Stimulated activated naive B cell treated with anti-CD40 and anti-IgM and Interleukin-4, amounts not matched to agents 10 μg/mL and 1 μg/mL and 100 μg/mL, for 72 hours (primary cell): ENCODE measurements at regions not wholly inside any gene's neighbourhood (a gene's known extent, or its start where the extent isn't known, plus 50 kb on each side); places are given as distances from the start of the nearest gene placed in this dataset.

Experiments
- ATAC-seq, 2 donors: fragments of 150-1000 bp; cut with Tn5 transposase; replicated peaks; 2 replicates each; pipeline ENCODE4 v1.10.0; 2021; ENCODE audit warnings: moderate library complexity in 1 of 2
- DNase-seq: peaks from one replicate; pipeline ENCODE4 v3.0.0; 2021
- H3K27ac Mint-ChIP-seq: one replicate; pipeline ENCODE4 v1.8.0; 2022; ENCODE audit warnings: mild to moderate bottlenecking, mixed read lengths
- H3K27me3 Mint-ChIP-seq, 2 donors: one replicate each; pipeline ENCODE4 v1.8.0; 2022; ENCODE audit warnings: mixed read lengths in 2 of 2
- H3K36me3 Mint-ChIP-seq, 2 donors: one replicate each; pipeline ENCODE4 v1.8.0; 2022; ENCODE audit warnings: mixed read lengths in 2 of 2, mild to moderate bottlenecking in 1 of 2
- H3K4me1 Mint-ChIP-seq, 2 donors: one replicate each; pipeline ENCODE4 v1.8.0; 2022; ENCODE audit warnings: mixed read lengths in 2 of 2, mild to moderate bottlenecking in 1 of 2
- H3K4me3 Mint-ChIP-seq, 2 donors: one replicate each; pipeline ENCODE4 v1.8.0; 2022; ENCODE audit warnings: mild to moderate bottlenecking in 2 of 2, mixed read lengths in 2 of 2, moderate library complexity in 1 of 2
- H3K9me3 Mint-ChIP-seq, 2 donors: one replicate each; pipeline ENCODE4 v1.8.0; 2022; ENCODE audit warnings: mixed read lengths in 2 of 2, mild to moderate bottlenecking in 1 of 2

DNA sequence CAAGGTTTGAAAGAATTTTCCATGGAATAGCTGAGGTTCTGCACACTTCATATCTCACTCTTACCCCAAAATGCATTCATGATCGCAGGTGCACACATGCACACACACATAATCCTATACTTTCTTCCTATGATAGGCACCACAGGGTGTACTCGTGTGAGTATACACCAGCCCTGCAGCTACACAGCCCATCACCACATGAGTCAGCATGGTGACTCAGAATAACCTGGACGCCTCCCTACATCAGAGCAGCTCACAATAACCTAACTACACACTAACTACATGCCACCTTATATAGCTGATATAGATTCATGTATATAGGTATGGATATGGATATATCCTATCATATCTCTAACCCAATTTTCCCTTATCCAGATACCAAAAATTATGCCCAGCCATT, 850.2 kb upstream of the TMEM132C start:
- DNase-seq = no peak
- ATAC-seq = no peak
- no peak overlapping the region for H3K4me3 Mint-ChIP-seq
- no peaks in the 10 kb centered on the region for H3K36me3 Mint-ChIP-seq
- H3K4me1 Mint-ChIP-seq = no peaks in the 10 kb centered on the region
- no peaks in the 10 kb centered on the region for H3K27me3 Mint-ChIP-seq
- peaks cover 12 to 13% of the 10 kb centered on the region in 2 donors for H3K9me3 Mint-ChIP-seq
- no peak overlapping the region for H3K27ac Mint-ChIP-seq

DNA sequence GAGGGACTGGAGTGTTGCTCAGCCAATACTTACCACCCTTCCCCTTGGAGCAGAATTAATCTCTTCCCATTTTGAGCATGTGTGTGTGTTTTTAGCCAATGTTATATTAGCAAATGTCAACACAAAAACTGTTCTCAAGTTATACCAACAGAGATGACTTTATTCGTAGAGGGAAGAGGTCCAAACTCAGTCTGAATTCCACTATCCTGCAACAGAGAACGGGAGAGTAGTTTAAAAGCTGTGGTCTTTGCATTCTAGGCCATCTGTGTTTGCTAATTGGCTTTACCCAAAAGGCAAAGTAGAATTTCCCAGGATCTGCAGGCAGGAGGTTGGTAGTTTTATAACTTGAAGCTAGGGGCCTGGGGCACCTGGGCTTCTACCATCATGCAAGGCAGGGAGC, 847.9 kb upstream of the TMEM132C start:
- no peaks in the 10 kb centered on the region for H3K36me3 Mint-ChIP-seq
- no peak overlapping the region for H3K27ac Mint-ChIP-seq
- ATAC-seq (no peak), DNase-seq (no peak)
- H3K4me1 Mint-ChIP-seq = no peaks in the 10 kb centered on the region
- H3K4me3 Mint-ChIP-seq = no peak overlapping the region
- H3K27me3 Mint-ChIP-seq = no peaks in the 10 kb centered on the region
- peaks cover 12 to 13% of the 10 kb centered on the region in 2 donors for H3K9me3 Mint-ChIP-seq

DNA sequence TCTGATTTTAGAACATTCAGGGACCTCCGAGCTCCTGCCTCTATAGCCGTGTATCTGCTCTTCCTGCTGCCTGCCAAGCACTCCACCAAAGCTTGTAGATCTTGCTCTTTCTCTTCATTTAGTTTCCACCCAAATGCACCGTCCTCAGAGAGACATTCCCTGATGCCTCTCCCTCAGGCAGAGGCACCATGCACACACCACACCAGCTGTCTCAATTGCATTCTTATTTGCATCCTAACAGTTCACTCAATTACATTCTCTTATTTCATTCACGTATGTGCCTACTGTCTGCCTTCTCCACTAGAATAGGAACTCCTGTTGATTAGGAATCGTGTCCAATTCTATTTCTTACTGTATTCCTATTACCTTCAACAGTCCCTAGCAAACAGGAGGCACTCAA, 845.4 kb upstream of the TMEM132C start:
- H3K27me3 Mint-ChIP-seq = no peaks in the 10 kb centered on the region
- ATAC-seq (no peak), DNase-seq (no peak)
- H3K27ac Mint-ChIP-seq = no peak overlapping the region
- H3K9me3 Mint-ChIP-seq = peaks cover 7 to 13% of the 10 kb centered on the region in 2 donors
- no peaks in the 10 kb centered on the region for H3K36me3 Mint-ChIP-seq
- H3K4me1 Mint-ChIP-seq = no peaks in the 10 kb centered on the region
- no peak overlapping the region for H3K4me3 Mint-ChIP-seq

DNA sequence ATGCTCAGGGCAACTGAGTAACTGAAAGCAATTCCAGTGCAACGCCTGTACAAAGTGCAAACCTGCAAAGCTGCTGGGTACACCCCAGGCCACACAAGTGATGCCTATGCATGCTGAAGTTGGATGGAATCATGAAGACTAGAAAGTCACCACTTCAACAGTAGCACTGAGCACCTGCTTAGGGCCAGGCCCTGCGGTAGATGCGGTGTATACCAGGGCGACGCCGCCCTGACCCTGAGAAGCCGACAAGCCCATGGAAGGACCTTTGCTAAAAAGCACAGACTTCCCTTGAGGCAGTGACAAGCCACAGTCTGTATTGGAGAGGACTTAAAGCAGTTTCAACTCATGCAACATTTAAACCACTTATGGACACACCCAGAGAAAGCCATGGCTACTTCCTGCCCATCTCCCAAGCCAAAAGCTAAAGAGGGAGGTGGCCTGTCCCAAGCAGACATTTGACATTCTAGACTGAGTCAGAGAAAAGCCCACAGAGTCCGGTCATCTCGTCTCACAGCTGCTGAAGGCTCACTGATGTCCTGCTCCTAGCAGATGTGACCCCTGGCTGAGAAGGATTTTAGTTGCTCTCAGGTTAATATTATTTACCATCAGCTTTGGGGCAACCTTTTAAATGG, 843.9 kb upstream of the TMEM132C start:
- H3K9me3 Mint-ChIP-seq = peaks cover 2 to 5% of the 10 kb centered on the region in 2 donors
- no peaks in the 10 kb centered on the region for H3K4me1 Mint-ChIP-seq
- no peaks in the 10 kb centered on the region for H3K36me3 Mint-ChIP-seq
- no peak for DNase-seq
- no peaks in the 10 kb centered on the region for H3K27me3 Mint-ChIP-seq
- no peak overlapping the region for H3K4me3 Mint-ChIP-seq
- no peak for ATAC-seq
- no peak overlapping the region for H3K27ac Mint-ChIP-seq

DNA sequence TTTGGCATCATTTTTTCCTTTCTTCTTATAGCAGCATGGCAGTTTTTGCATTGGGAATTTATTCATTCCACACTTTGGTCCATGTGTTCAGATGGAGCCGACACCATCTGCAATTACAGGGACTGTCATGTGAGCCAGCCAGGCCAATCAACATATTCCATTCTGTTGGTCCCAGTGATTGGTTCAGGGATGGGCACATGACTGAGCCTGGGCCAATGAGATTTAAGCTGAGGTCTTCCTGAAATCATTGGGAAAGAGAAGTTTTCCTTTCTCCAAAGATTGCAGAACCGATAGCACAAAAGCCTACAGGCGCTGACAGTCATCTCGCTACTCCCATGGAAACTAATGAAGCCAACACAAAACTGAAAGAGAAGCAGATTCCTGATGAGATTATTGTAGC, 841.5 kb upstream of the TMEM132C start:
- H3K36me3 Mint-ChIP-seq = no peaks in the 10 kb centered on the region
- ATAC-seq (no peak), DNase-seq (no peak)
- no peak overlapping the region for H3K4me3 Mint-ChIP-seq
- no peak overlapping the region for H3K27ac Mint-ChIP-seq
- no peaks in the 10 kb centered on the region for H3K9me3 Mint-ChIP-seq
- no peaks in the 10 kb centered on the region for H3K27me3 Mint-ChIP-seq
- H3K4me1 Mint-ChIP-seq = no peaks in the 10 kb centered on the region

DNA sequence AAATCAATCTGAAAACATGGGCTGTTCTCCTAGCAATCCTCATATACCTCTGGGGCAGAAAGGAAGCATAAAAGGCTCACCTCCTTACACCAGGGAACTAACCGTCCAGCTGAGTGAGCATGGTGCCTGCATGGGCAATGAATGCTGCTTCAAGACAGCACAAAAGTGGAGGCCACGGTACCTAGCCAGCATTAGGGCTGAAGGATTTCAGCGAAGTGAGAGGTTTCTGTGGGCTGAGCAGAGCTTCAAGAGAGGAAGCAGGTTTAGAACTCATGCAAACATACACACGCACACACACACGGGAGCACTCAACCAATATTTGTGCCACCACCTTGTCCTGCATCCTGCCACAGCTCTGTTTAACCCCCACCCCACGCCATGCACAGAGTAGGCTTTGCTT, 838.5 kb upstream of the TMEM132C start:
- Mint-ChIP-seq H3K27me3 (no peaks in the 10 kb centered on the region), H3K27ac (no peak overlapping the region), H3K9me3 (no peaks in the 10 kb centered on the region), H3K4me3 (no peak overlapping the region), H3K4me1 (no peaks in the 10 kb centered on the region), H3K36me3 (no peaks in the 10 kb centered on the region)
- ATAC-seq = no peak
- DNase-seq = no peak

DNA sequence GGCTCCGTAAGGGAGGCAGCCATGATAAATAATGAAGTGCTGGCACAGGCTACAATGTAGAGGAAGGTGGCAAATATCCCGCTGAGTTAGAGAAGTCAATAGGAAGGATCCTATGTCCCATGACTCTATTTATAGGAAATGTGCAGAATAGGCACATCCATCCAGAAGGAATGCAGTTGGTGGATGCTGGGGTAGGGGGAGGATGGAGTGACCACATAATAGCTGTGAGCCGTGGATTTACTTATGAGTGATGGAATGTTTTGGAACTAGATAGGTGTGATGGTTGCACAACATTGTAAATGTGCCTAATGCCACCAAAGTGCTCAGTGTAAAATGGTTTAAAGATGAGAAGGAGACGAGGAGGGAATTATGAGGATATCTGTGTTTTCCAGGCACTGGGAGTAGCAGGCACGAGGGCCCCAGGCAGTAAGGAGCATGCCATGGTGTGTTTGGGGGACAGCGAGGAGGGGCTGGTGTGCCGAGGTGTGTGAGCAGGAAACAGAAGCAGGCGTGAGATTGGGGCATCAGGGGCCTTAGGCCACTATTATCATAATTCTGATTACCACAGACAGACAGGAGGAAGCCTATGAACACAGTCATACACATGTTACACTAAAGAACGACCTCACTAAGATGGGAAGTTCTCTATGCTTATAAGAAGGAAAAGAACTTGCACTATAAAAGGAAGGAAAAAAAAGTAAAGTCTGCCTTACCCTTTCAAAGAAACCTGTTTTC, 837.3 kb upstream of the TMEM132C start:
- no peak overlapping the region for H3K4me3 Mint-ChIP-seq
- H3K36me3 Mint-ChIP-seq = no peaks in the 10 kb centered on the region
- H3K27me3 Mint-ChIP-seq = no peaks in the 10 kb centered on the region
- H3K4me1 Mint-ChIP-seq = no peaks in the 10 kb centered on the region
- ATAC-seq = no peak
- no peaks in the 10 kb centered on the region for H3K9me3 Mint-ChIP-seq
- DNase-seq = no peak
- H3K27ac Mint-ChIP-seq = peak overlapping the region; percentile 10

DNA sequence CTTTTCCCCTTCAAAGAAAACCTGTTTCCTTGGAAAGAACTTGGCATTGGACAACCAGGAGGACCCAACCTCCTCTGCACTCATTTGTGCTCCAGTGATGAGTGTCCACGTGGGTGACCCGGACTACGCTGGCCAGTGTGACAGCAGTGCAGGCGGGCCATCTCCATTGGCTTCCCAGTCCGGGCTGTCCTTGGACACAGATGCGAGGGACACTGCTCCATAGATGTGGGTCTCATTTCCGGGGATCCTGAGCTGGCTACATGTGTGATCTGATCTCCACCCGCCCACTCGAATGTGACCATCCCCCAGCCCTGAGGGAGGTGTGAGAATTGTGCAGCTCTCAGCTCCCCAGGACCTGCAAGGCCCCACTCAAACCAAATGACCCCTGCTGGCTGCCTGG, 836.6 kb upstream of the TMEM132C start:
- DNase-seq (no peak), ATAC-seq (no peak)
- H3K9me3 Mint-ChIP-seq = peaks cover under 1 to 2% of the 10 kb centered on the region in 2 donors
- no peaks in the 10 kb centered on the region for H3K36me3 Mint-ChIP-seq
- H3K4me3 Mint-ChIP-seq = no peak overlapping the region
- H3K27me3 Mint-ChIP-seq = no peaks in the 10 kb centered on the region
- H3K27ac Mint-ChIP-seq = no peak overlapping the region
- no peaks in the 10 kb centered on the region for H3K4me1 Mint-ChIP-seq

DNA sequence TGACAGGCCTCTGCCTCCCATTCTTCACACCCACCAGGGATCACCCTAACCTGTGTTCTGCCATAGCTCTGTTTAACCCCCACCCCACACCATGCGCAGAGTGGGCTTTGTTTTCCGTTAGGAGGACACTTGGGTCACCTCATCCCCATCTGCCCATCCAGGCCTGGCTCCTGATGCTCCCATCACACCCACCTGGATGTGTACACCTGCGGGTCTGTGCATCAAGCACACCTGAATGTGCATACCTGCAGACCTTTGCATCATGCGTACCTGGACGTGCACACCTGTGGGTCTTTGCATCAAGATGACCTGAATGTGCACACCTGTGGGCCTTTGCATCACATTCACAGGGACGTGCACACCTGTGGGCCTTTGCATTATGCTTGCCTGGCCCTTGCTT, 835.8 kb upstream of the TMEM132C start:
- Mint-ChIP-seq H3K27me3 (no peaks in the 10 kb centered on the region), H3K4me3 (no peak overlapping the region), H3K9me3 (peaks cover 2 to 5% of the 10 kb centered on the region in 2 donors), H3K4me1 (no peaks in the 10 kb centered on the region), H3K27ac (no peak overlapping the region), H3K36me3 (no peaks in the 10 kb centered on the region)
- ATAC-seq (no peak), DNase-seq (no peak)

DNA sequence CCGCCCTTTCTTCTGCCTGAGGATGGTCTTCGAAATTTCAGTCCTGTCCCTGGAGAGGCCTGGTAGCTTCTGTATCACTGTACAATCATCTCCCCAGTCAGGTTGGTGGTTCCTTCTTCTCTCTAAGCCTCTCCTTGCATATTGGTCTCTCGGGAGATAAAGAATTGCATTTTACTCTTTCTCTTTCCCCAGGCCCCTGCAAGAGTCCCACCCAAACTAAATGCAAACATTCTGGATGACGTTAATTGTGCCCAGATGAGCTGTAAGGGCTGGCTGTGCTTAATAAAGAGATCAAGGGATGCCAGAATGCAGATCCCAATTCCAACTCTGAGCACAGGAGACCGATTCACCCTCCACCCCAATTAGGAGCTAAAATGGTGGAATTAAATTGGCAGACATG, 835.4 kb upstream of the TMEM132C start:
- Mint-ChIP-seq H3K4me3 (no peak overlapping the region), H3K27ac (no peak overlapping the region), H3K36me3 (no peaks in the 10 kb centered on the region), H3K4me1 (no peaks in the 10 kb centered on the region), H3K27me3 (no peaks in the 10 kb centered on the region), H3K9me3 (peaks cover 4 to 5% of the 10 kb centered on the region in 2 donors)
- ATAC-seq (no peak), DNase-seq (no peak)

DNA sequence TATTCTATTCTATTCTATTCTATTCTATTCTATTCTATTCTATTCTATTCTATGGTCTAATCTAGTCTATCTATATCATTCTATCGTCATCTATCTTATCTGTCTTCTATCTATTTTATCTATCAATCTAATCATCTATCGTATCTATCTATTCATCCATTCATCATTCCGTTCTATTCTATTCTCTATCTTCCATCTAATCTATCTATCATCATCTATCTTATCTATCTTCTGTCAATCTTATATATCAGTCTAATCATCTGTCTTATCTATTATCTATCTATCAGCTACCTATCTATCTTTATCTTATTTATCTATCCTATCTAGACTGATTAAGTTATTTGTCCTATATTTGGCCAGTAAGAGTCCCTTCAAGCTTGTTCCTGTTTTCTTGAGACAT, 831.5 kb upstream of the TMEM132C start:
- Mint-ChIP-seq H3K9me3 (peaks cover 14% of the 10 kb centered on the region in 2 donors), H3K4me1 (no peaks in the 10 kb centered on the region), H3K36me3 (peaks cover 0 to 2% of the 10 kb centered on the region in 2 donors), H3K27ac (no peak overlapping the region), H3K4me3 (no peak overlapping the region), H3K27me3 (no peaks in the 10 kb centered on the region)
- DNase-seq = no peak
- no peak for ATAC-seq

DNA sequence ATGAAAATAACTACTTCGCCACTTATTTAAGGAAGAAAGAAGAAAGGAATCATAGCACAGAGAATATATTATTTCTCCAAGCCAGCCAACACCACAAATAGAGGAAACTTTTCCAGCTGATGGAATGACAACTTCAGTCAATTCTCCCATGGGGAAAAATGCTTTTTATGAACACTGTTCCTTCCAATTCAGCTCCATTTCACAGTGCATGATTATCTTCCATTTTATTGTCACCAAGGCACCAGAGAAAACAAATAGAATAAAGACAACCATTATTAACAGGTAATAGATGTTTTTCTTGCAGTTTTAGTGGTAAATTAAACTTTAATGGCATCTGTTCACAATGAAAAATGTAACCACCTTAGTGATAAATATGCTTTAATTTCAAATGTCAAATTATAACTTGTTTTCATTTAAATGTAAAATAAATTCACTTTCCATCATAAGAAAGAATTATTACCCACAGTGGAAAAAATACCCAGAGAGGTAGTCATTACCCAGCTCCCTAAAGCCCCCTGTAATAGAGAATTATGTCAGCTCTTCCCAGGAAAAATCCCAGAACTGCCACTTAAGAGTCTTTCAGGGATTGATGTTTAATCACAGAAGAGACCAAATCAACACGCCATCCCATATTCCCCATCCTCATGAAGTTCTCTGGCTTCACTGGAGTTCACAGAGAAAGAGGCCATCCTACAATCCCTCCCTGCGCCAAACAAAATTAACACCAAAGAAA, 828.3 kb upstream of the TMEM132C start:
- DNase-seq (no peak), ATAC-seq (no peak)
- no peaks in the 10 kb centered on the region for H3K4me1 Mint-ChIP-seq
- H3K27me3 Mint-ChIP-seq = no peaks in the 10 kb centered on the region
- peaks cover 0 to 2% of the 10 kb centered on the region in 2 donors for H3K36me3 Mint-ChIP-seq
- no peak overlapping the region for H3K4me3 Mint-ChIP-seq
- no peak overlapping the region for H3K27ac Mint-ChIP-seq
- H3K9me3 Mint-ChIP-seq = peaks cover 23% of the 10 kb centered on the region in 2 donors

DNA sequence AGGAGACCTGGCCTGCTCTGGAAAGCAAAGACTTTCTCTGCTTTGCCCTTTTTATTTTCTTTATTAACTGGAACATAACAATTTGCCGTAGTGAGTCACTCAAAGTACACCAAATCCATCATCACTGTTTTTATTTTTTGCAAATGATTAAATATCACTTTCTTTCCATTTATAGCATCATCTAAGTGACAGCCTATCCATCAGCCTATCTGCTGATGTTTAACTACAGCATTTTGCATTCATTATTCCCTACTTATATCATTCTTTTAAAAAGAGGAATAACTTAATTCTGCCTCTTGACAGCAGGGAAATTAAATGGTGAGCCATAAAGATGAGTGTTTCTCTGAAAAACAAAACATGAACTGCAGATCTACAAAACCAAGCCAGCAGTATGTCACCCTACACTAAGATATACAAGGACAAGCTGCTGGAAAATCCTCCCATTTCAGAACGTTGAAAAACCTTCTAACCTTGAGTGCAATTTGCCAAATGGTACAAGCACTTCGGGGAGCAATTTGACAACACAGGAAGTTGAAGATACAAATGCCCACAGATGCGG, 821.3 kb upstream of the TMEM132C start:
- Mint-ChIP-seq H3K27me3 (no peaks in the 10 kb centered on the region), H3K9me3 (peaks cover 10 to 13% of the 10 kb centered on the region in 2 donors), H3K27ac (no peak overlapping the region), H3K4me3 (no peak overlapping the region), H3K36me3 (no peaks in the 10 kb centered on the region), H3K4me1 (no peaks in the 10 kb centered on the region)
- no peak for ATAC-seq
- no peak for DNase-seq

DNA sequence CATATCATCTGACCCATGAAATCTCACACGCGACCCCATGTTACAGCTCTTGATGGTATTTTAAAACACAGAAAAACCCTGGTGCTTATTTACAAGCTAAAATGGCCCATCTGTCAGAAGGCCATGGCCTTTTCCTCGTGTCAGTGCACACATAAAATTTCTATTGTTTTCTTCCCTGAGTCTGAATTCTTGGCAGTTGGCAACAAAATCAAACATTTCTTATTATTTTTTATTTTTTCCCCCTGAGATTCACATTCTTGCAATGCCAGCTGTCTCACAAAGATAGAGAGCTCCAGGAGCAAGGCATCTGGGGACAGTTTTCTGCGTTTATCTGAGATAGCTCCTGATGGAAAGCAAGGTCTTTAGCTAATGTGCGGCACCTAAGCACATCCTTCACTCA, 818.1 kb upstream of the TMEM132C start:
- peaks cover 0 to 6% of the 10 kb centered on the region in 2 donors for H3K27me3 Mint-ChIP-seq
- ATAC-seq (no peak), DNase-seq (no peak)
- H3K36me3 Mint-ChIP-seq = no peaks in the 10 kb centered on the region
- H3K4me3 Mint-ChIP-seq = no peak overlapping the region
- peaks cover 5 to 8% of the 10 kb centered on the region in 2 donors for H3K9me3 Mint-ChIP-seq
- H3K27ac Mint-ChIP-seq = no peak overlapping the region
- H3K4me1 Mint-ChIP-seq = no peaks in the 10 kb centered on the region

DNA sequence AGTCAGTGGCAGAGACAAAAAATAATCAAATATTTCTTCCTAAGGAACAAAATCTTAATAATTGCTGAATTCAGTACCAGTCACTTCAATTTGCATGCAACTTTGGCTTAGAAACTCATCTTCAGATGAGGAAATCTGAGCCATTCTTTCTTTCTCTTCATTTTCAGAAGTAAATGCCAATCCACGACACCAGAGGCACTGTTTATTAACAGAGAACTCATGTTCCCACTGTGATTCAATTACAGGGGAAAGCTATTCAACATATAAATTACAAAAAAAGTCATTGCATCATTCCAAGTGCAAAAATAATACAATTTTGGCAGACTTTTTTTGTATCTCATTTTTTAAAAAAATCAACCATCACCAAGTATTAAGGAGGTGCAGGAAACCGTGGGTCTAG, 816.1 kb upstream of the TMEM132C start:
- no peak overlapping the region for H3K27ac Mint-ChIP-seq
- no peak for ATAC-seq
- no peaks in the 10 kb centered on the region for H3K4me1 Mint-ChIP-seq
- peaks cover 7 to 8% of the 10 kb centered on the region in 2 donors for H3K9me3 Mint-ChIP-seq
- peaks cover 11 to 21% of the 10 kb centered on the region in 2 donors for H3K27me3 Mint-ChIP-seq
- no peaks in the 10 kb centered on the region for H3K36me3 Mint-ChIP-seq
- DNase-seq = no peak
- no peak overlapping the region for H3K4me3 Mint-ChIP-seq
